NB4 (cell line): ENCODE measurements at regions not wholly inside any gene's neighbourhood (a gene's known extent, or its start where the extent isn't known, plus 50 kb on each side); places are given as distances from the start of the nearest gene placed in this dataset.

Source experiments
- POLR2A ChIP-seq: IDR thresholded peaks from 2 replicates; pipeline ENCODE4 v1.6.1; 2011; ENCODE audit warnings: mild to moderate bottlenecking; ENCODE audit not compliant: insufficient read length; ENCODE audit errors: extremely low read depth
- TF ChIP-seq, protein P1 (sequence below): IDR thresholded peaks from one replicate; pipeline ENCODE4 v1.5.1; 2012; ENCODE audit warnings: low read depth, low read length
- TF ChIP-seq, protein P2 (sequence below): IDR thresholded peaks from 2 replicates; pipeline ENCODE4 v1.6.1; 2011; ENCODE audit warnings: low read depth, low read length

DNA sequence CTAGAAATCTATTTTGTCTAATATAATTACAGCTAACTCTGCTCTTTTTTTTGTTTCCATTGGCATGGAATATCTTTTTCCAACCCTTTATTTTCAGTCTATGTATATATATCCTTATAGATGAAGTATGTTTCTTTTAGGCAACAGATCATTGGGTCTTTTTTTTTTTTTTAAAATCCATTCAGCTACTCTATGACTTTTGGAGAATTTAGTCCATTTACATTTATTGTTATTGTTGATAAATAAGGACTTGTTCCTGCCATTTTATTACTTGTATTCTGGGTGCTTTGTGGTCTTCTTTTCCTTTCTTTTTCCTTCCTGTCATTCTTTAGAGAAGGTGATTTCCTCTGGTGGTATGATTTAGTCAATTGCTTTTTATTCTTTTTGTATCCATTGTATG, 296.8 kb downstream of the SMARCA2 start:
- TF ChIP-seq, protein P1, sequence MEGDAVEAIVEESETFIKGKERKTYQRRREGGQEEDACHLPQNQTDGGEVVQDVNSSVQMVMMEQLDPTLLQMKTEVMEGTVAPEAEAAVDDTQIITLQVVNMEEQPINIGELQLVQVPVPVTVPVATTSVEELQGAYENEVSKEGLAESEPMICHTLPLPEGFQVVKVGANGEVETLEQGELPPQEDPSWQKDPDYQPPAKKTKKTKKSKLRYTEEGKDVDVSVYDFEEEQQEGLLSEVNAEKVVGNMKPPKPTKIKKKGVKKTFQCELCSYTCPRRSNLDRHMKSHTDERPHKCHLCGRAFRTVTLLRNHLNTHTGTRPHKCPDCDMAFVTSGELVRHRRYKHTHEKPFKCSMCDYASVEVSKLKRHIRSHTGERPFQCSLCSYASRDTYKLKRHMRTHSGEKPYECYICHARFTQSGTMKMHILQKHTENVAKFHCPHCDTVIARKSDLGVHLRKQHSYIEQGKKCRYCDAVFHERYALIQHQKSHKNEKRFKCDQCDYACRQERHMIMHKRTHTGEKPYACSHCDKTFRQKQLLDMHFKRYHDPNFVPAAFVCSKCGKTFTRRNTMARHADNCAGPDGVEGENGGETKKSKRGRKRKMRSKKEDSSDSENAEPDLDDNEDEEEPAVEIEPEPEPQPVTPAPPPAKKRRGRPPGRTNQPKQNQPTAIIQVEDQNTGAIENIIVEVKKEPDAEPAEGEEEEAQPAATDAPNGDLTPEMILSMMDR = no peak
- no peak for TF ChIP-seq POLR2A
- TF ChIP-seq, protein P2, sequence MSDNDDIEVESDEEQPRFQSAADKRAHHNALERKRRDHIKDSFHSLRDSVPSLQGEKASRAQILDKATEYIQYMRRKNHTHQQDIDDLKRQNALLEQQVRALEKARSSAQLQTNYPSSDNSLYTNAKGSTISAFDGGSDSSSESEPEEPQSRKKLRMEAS = no peak
